ENCODE measurements at regions not wholly inside any gene's neighbourhood (a gene's known extent, or its start where the extent isn't known, plus 50 kb on each side); places are given as distances from the start of the nearest gene placed in this dataset.
"Not testable (repeated sequence)": the region's sequence is repeated elsewhere in the genome, so short reads cannot be mapped to it uniquely, and the experiment has no call there.

DNA sequence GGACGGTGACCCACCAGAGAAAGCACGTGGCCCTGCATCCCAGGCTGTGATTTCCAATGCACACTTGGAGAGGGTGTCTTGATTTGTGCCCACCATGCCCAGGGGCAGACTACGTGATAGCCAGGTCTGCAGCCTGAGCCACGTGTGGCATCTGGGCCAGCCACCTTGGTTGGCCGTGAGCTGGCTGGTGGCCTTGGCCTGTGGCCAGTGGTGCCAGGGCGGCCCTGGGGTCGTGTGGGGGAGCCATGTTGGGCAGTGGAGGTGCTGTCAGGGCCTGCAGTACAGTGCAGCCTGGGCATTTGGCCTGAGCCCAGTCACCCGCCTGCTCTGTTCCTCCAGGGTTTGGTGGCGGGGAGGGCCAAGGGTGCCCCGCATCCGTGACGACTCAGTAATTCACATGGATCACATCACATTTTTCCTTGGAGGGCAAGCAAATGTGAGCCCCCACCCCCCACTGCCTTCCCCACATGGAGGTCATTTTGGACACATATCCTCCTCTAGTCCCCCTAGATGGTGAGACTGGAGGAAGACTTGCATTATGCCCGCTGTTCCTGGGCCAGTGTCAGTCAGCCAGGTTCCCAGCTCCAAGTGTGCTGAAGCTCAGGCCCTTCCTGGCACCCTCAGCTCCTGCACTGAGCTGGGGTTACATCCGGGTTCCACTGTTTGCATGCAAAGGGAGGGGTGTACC, 201.4 kb downstream of the UBE3A start:
- DNase-seq: no peak

- no peak for DNase-seq
Observed at GRCh38 chr15:25238126-25238525, 200.7 kb downstream of the UBE3A start.

DNA sequence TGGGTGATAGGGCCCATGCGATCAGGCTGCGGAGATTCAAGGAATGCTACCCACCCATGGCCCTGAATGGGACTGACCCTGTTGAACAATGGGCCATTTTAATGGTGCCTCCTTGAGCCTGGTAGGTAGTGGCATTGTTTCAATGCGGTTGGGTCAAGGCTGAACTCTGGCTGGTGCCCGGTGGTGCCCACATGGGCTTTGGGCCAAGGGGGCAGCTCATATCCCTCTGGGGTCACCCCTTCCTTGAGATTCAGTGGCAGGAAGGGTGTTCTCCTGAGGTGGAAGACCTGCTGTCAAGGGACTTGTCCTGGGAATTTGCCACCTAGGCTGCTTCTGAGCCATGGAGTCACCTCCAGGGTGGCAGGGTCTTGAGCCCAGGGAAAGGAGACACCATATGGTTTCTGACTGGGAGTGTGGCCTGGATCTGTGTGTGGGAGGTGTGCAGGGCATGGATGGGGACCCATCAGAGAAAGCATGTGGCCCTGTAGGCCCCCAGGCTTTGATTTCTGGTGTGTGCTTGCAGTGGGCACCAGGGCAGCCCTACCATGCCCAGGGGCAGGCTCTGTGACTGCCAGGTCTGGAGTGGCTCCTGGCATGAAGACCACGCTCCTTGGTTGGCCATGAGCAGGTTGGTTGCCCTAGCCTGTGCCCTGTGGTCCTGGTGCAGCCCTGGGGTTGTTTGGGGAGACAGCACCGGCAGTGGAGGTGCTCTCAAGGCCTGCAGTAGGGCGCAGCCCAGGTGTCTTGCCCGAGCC, 199.9 kb downstream of the UBE3A start:
- DNase-seq: no peak

GRCh38 chr15:25239471-25240345, 199.1 kb downstream of the UBE3A start:
- DNase-seq: no peak

DNA sequence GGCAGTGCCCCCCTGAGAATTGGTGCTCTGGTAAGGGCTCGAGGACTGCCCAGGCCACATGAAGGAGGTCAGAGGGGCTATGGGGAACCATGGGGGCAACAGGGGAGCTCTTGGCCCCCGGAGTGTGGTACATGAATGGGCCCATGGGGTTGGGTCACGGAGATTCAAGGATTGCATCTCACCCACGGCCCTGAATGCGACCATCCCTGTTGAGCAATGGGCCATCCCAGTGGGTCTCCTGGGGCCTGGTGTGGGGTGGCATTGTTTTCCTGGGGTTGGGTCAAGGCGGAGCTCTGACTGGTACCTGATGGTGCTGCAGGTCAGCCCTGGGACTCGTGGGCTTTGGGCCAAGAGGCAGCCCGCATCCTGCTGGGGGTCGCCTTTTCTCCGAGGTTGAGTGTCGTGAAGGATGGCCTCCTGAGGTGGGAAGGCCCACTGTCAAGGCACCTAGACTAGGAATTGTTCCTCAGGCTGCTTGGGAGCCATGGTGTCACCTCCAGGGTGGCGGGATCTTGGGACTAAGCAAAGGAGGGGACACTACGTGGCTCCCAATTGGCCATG, 198.3 kb downstream of the UBE3A start:
- no peak for DNase-seq

- DNase-seq: no peak
Observed at GRCh38 chr15:25241241-25241801, 197.5 kb downstream of the UBE3A start.

GRCh38 chr15:25242166-25242879, 196.5 kb downstream of the UBE3A start:
- DNase-seq: no peak

DNA sequence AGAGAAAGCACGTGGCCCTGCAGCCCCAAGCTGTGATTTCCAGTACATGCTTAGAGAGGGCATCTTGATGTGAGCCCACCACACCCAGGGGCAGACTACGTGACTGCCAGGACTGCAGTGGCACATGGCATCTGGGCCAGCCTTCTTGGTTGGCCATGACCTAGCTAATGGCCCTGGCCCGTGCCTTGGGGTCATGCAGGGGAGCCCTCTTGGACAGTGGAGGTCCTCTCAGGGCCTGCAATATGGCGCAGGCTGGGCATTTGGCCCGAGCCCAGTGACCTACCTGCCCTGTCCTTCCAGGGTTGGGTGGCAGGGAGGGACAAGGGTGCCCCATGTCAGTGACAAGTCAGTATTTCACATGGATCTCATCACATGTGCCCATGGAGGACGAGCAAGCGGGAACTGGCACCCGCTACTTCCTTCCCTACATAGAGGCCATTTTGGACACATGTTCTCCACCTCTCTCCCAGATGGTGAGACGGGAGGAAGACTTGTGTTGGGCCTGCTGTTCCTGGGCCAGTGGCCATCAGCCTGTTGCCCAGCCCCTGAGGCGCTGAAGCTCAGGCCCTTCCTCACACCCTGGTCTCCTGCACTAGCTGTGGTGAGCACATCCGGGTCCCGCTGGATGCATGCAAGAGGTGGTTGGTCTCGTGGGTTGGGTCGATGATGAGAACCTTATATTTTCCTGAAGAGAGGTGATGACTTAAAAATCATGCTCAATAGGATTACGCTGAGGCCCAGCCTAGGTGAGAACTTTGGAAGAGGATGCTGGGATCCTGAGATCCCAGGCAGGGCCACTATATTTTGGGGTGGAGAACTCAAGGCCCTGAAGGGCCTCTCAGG, 195.6 kb downstream of the UBE3A start:
- no peak for DNase-seq

DNA sequence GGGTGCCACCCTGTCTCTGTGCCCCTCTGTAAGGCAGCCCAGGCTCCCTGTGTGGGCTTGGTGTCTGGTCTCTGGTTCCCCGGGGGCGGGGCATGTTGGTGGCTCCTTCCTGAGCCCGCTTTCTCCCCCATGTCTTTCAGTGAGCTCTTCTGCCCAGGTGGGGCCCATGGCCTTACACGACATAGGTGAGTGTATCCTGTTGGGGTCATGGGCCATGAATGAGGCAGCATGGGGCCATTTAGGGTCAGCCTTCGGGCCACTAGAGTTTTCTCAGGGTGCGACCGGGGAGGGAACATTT, 195.1 kb downstream of the UBE3A start:
- DNase-seq: no peak

DNA sequence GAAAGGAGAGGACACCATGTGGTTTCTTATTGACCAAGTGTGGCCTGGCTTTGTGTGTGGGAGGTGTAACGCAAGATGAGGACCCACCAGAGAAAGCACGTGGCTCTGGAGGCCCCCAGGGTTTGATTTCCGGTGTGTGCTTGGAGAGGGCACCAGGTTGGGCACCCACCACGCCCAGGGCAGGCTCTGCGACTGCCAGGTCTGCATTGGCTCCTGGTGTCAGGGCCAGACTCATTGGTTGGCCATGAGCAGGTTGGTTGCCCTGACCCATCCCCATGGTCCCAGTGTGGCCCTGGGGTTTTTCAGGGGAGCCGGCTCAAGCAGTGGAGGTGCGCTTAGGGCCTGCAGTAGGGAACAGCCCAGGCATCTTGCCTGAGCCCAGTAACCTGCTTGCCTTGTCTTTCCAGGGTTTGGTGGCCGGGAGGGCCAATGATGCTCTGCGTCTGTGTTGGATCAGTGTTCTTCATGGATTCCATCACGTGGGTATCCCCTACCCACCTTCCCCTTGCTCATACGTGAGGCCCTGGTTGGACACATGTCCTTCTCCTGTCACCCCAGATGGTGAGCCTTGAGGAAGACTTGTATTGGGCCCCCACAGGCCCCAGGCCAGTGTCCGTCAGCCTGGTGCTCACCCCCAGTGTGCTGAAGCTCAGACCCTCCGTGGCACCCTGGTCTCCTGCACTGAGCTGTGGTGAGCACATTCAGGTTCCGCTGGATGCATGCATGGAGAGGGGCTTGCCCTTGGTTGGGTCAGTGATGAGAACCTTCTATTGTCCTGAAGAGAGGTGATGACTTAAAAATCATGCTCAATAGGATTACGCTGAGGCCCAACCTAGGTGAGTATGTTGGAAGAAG, 193.9 kb downstream of the UBE3A start:
- no peak for DNase-seq

DNA sequence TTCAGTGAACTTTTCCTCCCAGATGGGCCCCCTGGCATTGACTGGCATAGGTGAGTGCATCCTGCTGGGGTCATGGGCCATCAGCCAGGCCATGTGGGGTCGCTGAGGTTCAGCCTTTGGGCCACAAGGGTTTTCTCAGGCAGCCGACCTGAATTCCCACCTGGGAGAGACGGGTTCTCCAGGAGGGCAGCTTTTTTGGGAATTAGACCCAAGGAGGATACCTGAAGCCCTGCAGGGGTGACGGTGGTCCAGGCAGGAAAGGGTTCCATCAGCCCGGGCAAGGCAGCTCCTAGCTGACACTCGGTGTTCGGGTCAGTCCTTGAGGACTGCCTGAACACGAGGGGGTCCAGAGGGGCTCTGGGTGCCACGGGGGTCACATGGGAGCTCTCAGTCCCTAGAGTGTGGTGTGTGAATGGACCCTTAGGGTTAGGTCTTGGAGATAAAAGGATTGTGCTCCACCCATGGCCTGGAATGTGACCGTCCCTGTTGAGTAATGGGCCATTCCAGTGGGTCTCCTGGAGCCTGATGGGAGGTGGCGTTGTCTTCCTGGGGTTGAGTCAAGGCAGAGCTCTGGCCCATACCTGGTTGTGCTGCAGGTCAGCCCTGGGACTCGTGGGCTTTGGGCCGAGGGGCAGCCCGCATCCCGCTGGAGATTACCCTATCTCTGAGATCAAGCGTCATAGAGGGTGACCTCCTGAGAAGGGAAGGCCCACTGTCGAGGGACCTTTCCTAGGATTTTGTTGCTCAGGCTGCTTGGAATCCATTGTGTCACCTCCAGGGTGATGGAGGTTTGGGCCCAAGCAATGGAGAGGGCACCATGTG, 192.8 kb downstream of the UBE3A start:
- DNase-seq: no peak

DNA sequence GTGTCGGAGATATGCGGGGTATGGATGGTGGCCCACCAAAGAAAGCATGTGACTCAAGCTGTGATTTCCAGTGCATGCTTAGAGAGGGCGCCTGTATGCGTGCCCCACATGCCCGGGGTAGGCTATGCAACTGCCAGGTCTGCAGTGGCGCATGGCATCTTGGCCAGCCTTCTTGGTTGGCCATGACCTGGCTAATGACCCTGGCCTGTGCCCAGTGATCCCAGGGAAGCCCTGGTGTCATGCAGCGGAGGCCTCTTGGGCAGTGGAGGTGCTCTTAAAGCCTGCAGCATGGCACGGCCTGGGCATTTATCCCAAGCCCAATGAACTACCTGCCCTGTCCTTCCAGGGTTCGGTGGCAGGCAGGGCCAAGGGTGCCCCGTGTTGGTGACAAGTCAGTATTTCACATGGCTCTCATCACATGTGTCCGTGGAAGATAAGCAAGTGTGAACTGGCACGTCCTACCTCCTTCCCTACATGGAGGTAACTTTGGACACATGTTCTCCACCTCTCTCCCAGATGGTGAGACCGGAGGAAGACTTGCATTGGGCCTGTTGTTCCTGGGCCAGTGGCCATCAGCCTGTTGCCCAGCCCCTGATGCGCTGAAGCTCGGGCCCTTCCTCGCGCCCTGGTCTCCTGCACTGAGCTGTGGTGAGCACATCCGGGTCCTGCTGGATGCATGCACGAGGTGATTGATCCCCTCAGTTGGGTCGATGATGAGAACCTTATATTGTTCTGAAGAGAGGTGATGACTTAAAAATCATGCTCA, 192.0 kb downstream of the UBE3A start:
- no peak for DNase-seq

DNA sequence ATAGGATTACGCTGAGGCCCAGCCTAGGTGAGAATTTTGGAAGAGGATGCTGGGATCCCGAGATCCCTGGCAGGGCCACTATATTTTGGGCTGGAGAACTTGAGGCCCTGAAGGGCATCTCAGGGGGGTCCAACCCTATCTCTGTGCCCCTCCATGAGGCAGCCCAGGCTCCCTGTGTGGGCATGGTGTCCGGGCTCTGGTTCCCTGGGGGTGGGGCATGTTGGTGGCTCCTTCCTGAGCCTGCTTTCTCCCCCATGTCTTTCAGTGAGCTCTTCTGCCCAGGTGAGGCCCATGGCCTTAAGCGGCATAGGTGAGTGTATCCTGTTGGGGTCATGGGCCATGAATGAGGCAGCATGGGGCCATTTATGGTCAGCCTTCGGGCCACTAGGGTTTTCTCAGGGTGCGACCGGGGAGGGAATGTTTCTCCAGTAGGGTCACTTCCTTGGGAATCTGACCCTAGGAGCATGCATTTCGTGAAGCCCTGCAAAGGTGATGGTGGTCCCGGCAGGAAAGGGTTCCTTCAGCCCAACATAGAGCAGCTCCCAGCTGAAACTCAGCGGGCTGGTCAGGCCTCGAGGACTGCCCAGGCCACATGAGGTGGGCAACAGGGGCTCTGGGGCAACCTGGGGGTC, 191.3 kb downstream of the UBE3A start:
- no peak for DNase-seq

- not testable (repeated sequence) for DNase-seq
Observed at GRCh38 chr15:25248087-25248486, 190.7 kb downstream of the UBE3A start.

DNA sequence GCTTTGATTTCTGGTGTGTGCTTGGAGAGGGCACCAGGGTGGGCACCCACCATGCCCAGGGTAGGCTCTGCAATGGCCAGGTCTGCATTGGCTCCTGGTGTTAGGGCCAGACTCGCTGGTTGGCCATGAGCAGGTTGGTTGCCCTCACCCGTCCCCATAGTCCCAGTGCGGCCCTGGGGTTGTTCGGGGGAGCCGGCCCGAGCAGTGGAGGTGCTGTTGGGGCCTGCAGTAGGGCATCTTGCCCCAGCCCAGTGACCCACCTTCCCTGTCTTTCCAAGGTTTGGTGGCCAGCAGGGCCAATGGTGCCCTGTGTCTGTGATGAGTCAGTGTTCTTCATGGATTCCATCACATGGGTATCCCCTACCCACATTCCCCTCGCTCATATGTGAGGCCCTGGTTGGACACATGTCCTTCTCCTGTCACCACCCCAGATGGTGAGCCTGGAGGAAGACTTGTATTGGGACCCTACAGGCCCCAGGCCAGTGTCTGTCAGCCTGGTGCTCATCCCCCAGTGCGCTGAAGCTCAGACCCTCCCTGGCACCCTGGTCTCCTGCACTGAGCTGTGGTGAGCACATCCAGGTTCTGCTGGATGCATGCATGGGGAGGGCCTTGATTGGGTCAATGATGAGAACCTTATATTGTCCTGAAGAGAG, 190.1 kb downstream of the UBE3A start:
- no peak for DNase-seq

- DNase-seq: no peak
Observed at GRCh38 chr15:25249236-25250010, 189.4 kb downstream of the UBE3A start.

Data from eye (tissue), 1 donor.